ENCODE measurements at regions not wholly inside any gene's neighbourhood (a gene's known extent, or its start where the extent isn't known, plus 50 kb on each side); places are given as distances from the start of the nearest gene placed in this dataset.

DNA sequence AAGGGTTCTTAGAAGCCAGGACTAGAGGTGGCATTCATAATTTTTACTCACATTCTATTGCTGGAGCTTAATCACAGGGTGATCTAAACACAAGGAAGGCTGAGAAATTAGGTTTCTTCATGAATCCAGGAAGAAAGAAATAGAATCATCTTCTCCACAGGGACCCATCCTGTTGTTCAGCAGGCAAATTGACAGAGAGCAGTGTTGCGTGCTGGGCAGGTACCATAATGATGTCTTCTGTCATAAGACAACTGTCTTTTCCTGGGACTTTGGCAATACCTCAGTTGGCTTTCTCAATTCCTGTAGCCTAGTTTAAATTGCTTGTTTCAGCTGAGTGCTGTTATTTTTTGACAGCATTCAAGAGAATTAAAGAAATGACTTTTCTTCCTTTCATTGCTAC, 468.0 kb upstream of the SYT1 start:
- FAIRE-seq (no peak), DNase-seq (ENCODE audit: insufficient read length, low spot score) (no peak)
- TF ChIP-seq PAX5 (IDR thresholded peaks at IDR 0.05; ENCODE audit: insufficient read depth, low read length, severe bottlenecking) = no peak
- no peak for TF ChIP-seq POU2F2 (IDR thresholded peaks at IDR 0.05; ENCODE audit: low read depth, low read length)
- no peak for TF ChIP-seq SPI1 (IDR thresholded peaks at IDR 0.05; ENCODE audit: low read depth, low read length)
- TF ChIP-seq POLR2AphosphoS5 (IDR thresholded peaks at IDR 0.05; ENCODE audit: low read depth, low read length) = no peak
- TF ChIP-seq POLR2A (IDR thresholded peaks at IDR 0.05; ENCODE audit: low read depth, low read length) = no peak
- TF ChIP-seq TAF1 (IDR thresholded peaks at IDR 0.05; ENCODE audit: low read depth, low read length) = no peak

- DNase-seq (ENCODE audit: insufficient read length, low spot score) (no peak), FAIRE-seq (no peak)
- TF ChIP-seq PAX5 (IDR thresholded peaks at IDR 0.05; ENCODE audit: insufficient read depth, low read length, severe bottlenecking) (no peak), POLR2AphosphoS5 (IDR thresholded peaks at IDR 0.05; ENCODE audit: low read depth, low read length) (no peak), POU2F2 (IDR thresholded peaks at IDR 0.05; ENCODE audit: low read depth, low read length) (no peak), POLR2A (IDR thresholded peaks at IDR 0.05; ENCODE audit: low read depth, low read length) (no peak), TAF1 (IDR thresholded peaks at IDR 0.05; ENCODE audit: low read depth, low read length) (no peak), SPI1 (IDR thresholded peaks at IDR 0.05; ENCODE audit: low read depth, low read length) (no peak)
Measured at GRCh38 chr12:78398750-78399149, 465.8 kb upstream of the SYT1 start.

GRCh38 chr12:78402366-78403134, 462.0 kb upstream of the SYT1 start:
- FAIRE-seq (no peak), DNase-seq (ENCODE audit: insufficient read length, low spot score) (no peak)
- no peak for TF ChIP-seq PAX5 (IDR thresholded peaks at IDR 0.05; ENCODE audit: insufficient read depth, low read length, severe bottlenecking)
- no peak for TF ChIP-seq POLR2AphosphoS5 (IDR thresholded peaks at IDR 0.05; ENCODE audit: low read depth, low read length)
- TF ChIP-seq POU2F2 (IDR thresholded peaks at IDR 0.05; ENCODE audit: low read depth, low read length) = no peak
- TF ChIP-seq TAF1 (IDR thresholded peaks at IDR 0.05; ENCODE audit: low read depth, low read length) = no peak
- TF ChIP-seq POLR2A (IDR thresholded peaks at IDR 0.05; ENCODE audit: low read depth, low read length) = no peak

DNA sequence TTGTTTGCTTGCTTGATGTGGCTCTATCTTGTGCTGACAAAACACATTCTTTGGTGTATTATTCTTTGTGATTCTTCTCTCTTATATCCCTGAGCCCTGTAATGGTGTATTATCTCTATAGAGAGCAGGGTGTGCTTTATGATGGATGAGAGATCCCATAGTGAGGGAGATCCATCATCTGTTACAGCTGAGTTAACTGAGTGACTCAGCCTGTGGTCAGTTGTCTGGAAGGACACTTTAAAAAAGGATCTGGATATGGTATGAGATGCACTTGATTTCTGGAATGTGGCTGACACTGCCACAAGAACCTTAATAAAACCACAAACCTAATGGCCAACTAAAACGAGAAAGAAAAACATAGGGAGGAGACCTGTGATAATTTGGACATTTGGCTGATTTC, 461.4 kb upstream of the SYT1 start:
- no peak for DNase-seq (ENCODE audit: insufficient read length, low spot score)
- FAIRE-seq = no peak

DNA sequence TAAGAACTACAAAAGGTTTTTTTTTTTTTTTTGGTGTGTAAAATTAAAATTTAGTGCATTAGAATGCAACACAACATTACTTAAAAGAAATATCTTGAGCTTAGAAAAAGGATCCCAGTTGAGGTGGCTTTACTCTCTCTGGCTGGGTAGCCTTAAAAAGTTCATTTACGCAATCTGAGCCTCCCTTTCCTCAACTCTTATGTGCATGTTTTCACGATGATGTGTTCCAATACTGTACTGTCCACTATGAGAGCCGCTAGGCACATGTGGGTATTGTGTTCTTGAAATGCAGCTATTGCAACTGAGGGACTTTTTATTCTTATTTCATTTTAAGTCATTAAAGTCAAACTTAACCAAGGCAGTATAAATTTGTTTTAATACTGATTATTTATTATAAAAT, 460.9 kb upstream of the SYT1 start:
- DNase-seq (ENCODE audit: insufficient read length, low spot score) = no peak
- TF ChIP-seq POLR2A (IDR thresholded peaks at IDR 0.05; ENCODE audit: low read depth, low read length) (no peak), POU2F2 (IDR thresholded peaks at IDR 0.05; ENCODE audit: low read depth, low read length) (no peak), SPI1 (IDR thresholded peaks at IDR 0.05; ENCODE audit: low read depth, low read length) (no peak), PAX5 (IDR thresholded peaks at IDR 0.05; ENCODE audit: insufficient read depth, low read length, severe bottlenecking) (no peak), POLR2AphosphoS5 (IDR thresholded peaks at IDR 0.05; ENCODE audit: low read depth, low read length) (no peak), TAF1 (IDR thresholded peaks at IDR 0.05; ENCODE audit: low read depth, low read length) (no peak)

More for the DNA sequence above, 461.4 kb upstream of the SYT1 start:
- TF ChIP-seq POU2F2 (IDR thresholded peaks at IDR 0.05; ENCODE audit: low read depth, low read length) = no peak

DNA sequence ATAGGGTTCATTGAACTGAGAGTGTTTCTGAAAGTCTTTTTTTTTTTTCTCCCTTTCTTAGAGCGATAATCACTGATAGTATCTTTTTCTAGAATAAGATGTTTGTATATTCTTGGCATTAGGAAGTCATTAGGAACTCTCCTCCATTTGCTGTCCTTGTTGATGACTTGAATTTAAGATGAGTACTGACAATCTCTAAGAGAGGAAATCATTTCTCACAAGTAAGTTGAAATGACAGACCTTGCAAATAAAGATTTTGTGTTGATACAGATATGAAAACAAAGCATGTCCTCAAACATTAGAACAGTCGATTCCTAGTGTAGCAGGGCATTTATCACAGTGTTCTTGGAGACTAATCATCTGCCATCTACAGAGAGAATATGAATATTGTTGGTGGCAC, 458.4 kb upstream of the SYT1 start:
- FAIRE-seq (no peak), DNase-seq (ENCODE audit: insufficient read length, low spot score) (no peak)
- no peak for TF ChIP-seq POLR2A (IDR thresholded peaks at IDR 0.05; ENCODE audit: low read depth, low read length)
- no peak for TF ChIP-seq TAF1 (IDR thresholded peaks at IDR 0.05; ENCODE audit: low read depth, low read length)
- TF ChIP-seq POU2F2 (IDR thresholded peaks at IDR 0.05; ENCODE audit: low read depth, low read length) = no peak
- TF ChIP-seq PAX5 (IDR thresholded peaks at IDR 0.05; ENCODE audit: insufficient read depth, low read length, severe bottlenecking) = no peak
- no peak for TF ChIP-seq POLR2AphosphoS5 (IDR thresholded peaks at IDR 0.05; ENCODE audit: low read depth, low read length)
- TF ChIP-seq SPI1 (IDR thresholded peaks at IDR 0.05; ENCODE audit: low read depth, low read length) = no peak

More for the DNA sequence above, 460.9 kb upstream of the SYT1 start:
- FAIRE-seq = no peak

- TF ChIP-seq PAX5 (IDR thresholded peaks at IDR 0.05; ENCODE audit: insufficient read depth, low read length, severe bottlenecking) (no peak), POU2F2 (IDR thresholded peaks at IDR 0.05; ENCODE audit: low read depth, low read length) (no peak), SPI1 (IDR thresholded peaks at IDR 0.05; ENCODE audit: low read depth, low read length) (peak; percentile 20; the same call in 1 of the 2 replicates), POLR2AphosphoS5 (IDR thresholded peaks at IDR 0.05; ENCODE audit: low read depth, low read length) (no peak), POLR2A (IDR thresholded peaks at IDR 0.05; ENCODE audit: low read depth, low read length) (no peak)
- FAIRE-seq (no peak), DNase-seq (ENCODE audit: insufficient read length, low spot score) (no peak)
Measured at GRCh38 chr12:78406828-78407227, 457.7 kb upstream of the SYT1 start.

- TF ChIP-seq POLR2AphosphoS5 (IDR thresholded peaks at IDR 0.05; ENCODE audit: low read depth, low read length) = no peak
- TF ChIP-seq SPI1 (IDR thresholded peaks at IDR 0.05; ENCODE audit: low read depth, low read length) = no peak
- TF ChIP-seq POLR2A (IDR thresholded peaks at IDR 0.05; ENCODE audit: low read depth, low read length) = no peak
- no peak for TF ChIP-seq TAF1 (IDR thresholded peaks at IDR 0.05; ENCODE audit: low read depth, low read length)
- TF ChIP-seq POU2F2 (IDR thresholded peaks at IDR 0.05; ENCODE audit: low read depth, low read length) = no peak
- TF ChIP-seq PAX5 (IDR thresholded peaks at IDR 0.05; ENCODE audit: insufficient read depth, low read length, severe bottlenecking) = no peak
- FAIRE-seq (no peak), DNase-seq (ENCODE audit: insufficient read length, low spot score) (no peak)
Measured at GRCh38 chr12:78407722-78408121, 456.9 kb upstream of the SYT1 start.

DNA sequence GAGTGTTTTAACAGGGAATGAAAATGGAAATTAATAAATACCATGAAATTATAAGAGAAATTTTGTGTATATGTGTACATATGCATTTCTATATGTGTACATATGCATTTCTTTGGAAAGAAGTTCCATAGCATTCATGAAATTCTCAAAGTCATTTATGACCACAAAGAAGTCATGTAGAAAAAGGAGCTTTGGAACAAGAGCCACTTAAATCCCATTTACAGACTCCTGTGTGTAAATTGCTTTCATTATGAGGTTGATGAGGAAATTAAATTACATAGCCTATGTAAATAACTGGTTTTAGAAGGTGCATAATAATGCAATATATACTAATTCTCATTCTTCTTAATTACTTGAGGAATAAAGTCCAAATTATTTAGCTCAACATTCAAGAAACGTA, 450.5 kb upstream of the SYT1 start:
- no peak for TF ChIP-seq POU2F2 (IDR thresholded peaks at IDR 0.05; ENCODE audit: low read depth, low read length)
- TF ChIP-seq PAX5 (IDR thresholded peaks at IDR 0.05; ENCODE audit: insufficient read depth, low read length, severe bottlenecking) = no peak
- no peak for TF ChIP-seq POLR2A (IDR thresholded peaks at IDR 0.05; ENCODE audit: low read depth, low read length)
- TF ChIP-seq TAF1 (IDR thresholded peaks at IDR 0.05; ENCODE audit: low read depth, low read length) = no peak
- no peak for TF ChIP-seq SPI1 (IDR thresholded peaks at IDR 0.05; ENCODE audit: low read depth, low read length)
- no peak for TF ChIP-seq POLR2AphosphoS5 (IDR thresholded peaks at IDR 0.05; ENCODE audit: low read depth, low read length)
- no peak for FAIRE-seq
- DNase-seq (ENCODE audit: insufficient read length, low spot score) = no peak

DNA sequence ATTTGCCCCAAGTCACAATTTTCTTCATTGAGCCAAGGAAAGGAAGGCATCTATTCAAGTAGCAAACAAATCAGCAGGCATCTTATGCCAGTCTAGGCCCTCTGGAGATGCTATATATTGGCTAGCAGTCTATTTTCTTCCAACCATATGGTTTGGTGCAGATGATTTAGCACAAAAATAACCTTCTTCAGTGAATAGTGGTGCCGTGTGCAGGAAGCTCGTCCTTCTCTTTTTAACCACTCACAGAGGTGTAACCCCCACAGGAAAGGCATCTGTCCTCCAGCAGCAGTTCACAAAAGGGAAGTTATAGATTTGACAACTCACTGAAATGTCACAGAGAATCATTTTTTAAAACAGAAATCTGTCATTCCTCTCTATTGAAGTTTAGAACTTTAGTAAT, 445.7 kb upstream of the SYT1 start:
- no peak for FAIRE-seq

More for the DNA sequence above, 445.7 kb upstream of the SYT1 start:
- no peak for TF ChIP-seq POLR2AphosphoS5 (IDR thresholded peaks at IDR 0.05; ENCODE audit: low read depth, low read length)
- no peak for DNase-seq (ENCODE audit: insufficient read length, low spot score)

Data from GM12891 (cell line).